ENCODE measurements at regions not wholly inside any gene's neighbourhood (a gene's known extent, or its start where the extent isn't known, plus 50 kb on each side); places are given as distances from the start of the nearest gene placed in this dataset.

DNA sequence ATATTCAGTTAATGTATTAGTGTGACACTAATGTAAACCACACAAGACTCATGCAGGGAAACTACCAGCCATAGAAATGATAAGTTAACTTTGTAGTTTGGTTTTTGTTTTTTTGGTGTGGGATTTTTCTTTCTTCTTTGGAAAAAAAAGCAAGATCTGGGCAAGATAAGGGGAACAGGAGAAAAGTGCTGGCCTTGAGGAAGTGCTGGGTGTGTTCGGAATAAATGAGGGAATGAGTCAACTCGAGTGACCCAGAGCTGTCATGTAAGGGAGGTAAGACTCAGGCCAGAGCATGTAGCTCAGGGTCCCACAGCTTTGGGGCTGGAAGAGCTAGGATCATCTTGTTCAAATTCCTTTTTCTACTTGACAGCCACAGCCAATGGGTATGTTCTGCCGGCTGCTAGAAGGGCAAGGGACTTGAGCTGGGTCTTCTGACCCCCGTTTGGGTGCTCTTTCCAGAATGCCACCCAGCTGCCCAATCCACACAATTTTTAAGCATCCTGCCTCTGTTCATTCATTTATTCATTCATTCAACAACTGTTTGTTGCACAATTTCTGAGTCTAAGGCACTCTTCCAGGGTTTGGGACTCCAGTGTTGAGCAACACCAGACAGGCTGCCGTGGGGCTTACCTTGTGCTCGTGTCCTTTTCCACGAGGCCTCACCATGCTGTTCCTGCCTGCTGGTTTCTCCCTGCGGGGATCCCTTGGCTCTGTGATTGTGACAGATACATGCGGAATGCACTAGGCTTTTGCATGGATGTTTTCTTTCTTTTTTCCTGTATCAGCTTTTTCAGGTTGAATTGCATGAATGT is 54.5 kb downstream of the CLDN34 start:
- H3K4me3 Mint-ChIP-seq: no peak overlapping the region
- DNase-seq (ENCODE audit: low spot score in 2 of 2, unreplicated experiment in 2 of 2): no peak
- H3K27ac Mint-ChIP-seq: no peak overlapping the region

DNA sequence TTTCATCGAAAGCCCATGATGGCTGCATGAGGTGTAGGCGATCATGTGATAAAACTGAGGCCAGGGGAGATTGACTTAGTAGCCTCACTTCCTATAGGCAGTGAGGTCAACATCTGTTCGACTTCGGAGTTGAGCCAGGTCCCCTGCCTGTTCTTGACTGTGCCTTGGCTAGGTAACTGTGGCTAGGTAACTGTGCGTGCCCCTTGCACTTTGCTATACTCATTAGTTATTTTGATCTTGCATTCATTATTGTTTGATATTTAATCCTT is 55.0 kb downstream of the CLDN34 start:
- Mint-ChIP-seq H3K27me3 (ENCODE audit: low read depth) (no peaks in the 10 kb centered on the region), H3K36me3 (peaks cover 23% of the 10 kb centered on the region), H3K4me3 (no peak overlapping the region), H3K4me1 (peaks cover 17% of the 10 kb centered on the region), H3K9me3 (peaks cover 27% of the 10 kb centered on the region), H3K27ac (no peak overlapping the region)
- no peak for DNase-seq (ENCODE audit: low spot score in 2 of 2, unreplicated experiment in 2 of 2)
- TF ChIP-seq, protein P1, sequence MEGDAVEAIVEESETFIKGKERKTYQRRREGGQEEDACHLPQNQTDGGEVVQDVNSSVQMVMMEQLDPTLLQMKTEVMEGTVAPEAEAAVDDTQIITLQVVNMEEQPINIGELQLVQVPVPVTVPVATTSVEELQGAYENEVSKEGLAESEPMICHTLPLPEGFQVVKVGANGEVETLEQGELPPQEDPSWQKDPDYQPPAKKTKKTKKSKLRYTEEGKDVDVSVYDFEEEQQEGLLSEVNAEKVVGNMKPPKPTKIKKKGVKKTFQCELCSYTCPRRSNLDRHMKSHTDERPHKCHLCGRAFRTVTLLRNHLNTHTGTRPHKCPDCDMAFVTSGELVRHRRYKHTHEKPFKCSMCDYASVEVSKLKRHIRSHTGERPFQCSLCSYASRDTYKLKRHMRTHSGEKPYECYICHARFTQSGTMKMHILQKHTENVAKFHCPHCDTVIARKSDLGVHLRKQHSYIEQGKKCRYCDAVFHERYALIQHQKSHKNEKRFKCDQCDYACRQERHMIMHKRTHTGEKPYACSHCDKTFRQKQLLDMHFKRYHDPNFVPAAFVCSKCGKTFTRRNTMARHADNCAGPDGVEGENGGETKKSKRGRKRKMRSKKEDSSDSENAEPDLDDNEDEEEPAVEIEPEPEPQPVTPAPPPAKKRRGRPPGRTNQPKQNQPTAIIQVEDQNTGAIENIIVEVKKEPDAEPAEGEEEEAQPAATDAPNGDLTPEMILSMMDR (IDR thresholded peaks at IDR 0.05; ENCODE audit: unreplicated experiment): no peak

More for the DNA sequence above, 54.5 kb downstream of the CLDN34 start:
- peaks cover 21% of the 10 kb centered on the region for H3K4me1 Mint-ChIP-seq
- no peaks in the 10 kb centered on the region for H3K27me3 Mint-ChIP-seq (ENCODE audit: low read depth)
- TF ChIP-seq, protein P1 (IDR thresholded peaks at IDR 0.05; ENCODE audit: unreplicated experiment): no peak
- H3K9me3 Mint-ChIP-seq: peaks cover 24% of the 10 kb centered on the region
- peaks cover 19% of the 10 kb centered on the region for H3K36me3 Mint-ChIP-seq

DNA sequence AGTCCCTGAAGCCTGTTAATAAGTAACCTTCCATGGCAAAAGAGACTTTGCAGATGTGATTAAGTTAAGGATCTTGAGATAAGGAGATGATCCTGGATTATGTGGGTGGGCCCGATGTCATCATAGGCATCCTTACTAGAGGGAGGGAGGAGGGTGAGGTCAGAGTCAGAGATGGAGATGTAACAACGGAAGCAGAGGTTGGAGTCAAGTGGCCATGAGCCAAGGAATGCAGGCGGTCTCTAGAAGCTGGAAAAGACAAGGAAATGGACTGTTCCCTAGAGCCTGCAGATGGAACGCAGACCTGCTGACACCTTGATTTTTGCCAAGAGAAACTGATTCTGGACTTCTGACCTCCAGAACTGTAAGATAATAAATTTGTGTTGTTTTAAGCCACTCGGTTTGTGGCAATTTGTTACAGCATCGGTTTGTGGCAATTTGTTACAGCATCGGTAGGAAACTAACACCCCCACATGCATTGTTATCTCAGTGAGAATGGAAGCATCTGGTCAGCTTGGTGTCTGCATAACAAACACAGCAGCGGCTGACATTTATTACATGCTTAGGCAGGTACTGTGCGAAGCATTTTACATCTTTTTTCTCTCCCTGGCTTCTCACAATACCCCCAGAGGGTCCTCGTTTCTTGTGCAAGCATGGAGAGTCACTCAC is 55.6 kb downstream of the CLDN34 start:
- H3K4me1 Mint-ChIP-seq: peaks cover 13% of the 10 kb centered on the region
- no peak overlapping the region for H3K27ac Mint-ChIP-seq
- no peaks in the 10 kb centered on the region for H3K27me3 Mint-ChIP-seq (ENCODE audit: low read depth)
- TF ChIP-seq, protein P1 (IDR thresholded peaks at IDR 0.05; ENCODE audit: unreplicated experiment): no peak
- DNase-seq (ENCODE audit: low spot score in 2 of 2, unreplicated experiment in 2 of 2): no peak
- peaks cover 32% of the 10 kb centered on the region for H3K9me3 Mint-ChIP-seq
- H3K36me3 Mint-ChIP-seq: peaks cover 27% of the 10 kb centered on the region
- H3K4me3 Mint-ChIP-seq: no peak overlapping the region

DNA sequence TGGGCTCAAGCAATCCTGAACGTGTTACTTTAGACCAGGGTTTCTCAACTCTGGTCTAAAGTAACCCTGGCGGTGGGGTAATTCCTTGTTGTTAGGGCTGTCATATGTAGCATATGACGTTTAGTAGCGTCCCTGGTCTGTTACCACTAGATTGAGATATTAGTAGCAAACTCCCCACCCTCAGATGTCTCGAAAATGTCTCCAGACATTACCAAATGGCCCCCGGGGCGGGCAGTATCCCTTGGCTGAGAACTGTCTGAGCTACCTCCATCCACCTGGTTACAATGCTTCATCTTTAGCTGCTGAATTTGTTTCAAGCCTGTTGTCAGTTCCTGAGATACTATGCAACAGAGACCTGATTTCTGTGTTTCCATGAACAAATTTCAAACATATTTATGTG is 56.7 kb downstream of the CLDN34 start:
- Mint-ChIP-seq H3K36me3 (peaks cover 28% of the 10 kb centered on the region), H3K4me1 (peaks cover 6% of the 10 kb centered on the region), H3K9me3 (peaks cover 34% of the 10 kb centered on the region), H3K27me3 (ENCODE audit: low read depth) (no peaks in the 10 kb centered on the region), H3K4me3 (no peak overlapping the region), H3K27ac (no peak overlapping the region)
- no peak for DNase-seq (ENCODE audit: low spot score in 2 of 2, unreplicated experiment in 2 of 2)
- TF ChIP-seq, protein P1 (IDR thresholded peaks at IDR 0.05; ENCODE audit: unreplicated experiment): no peak

DNA sequence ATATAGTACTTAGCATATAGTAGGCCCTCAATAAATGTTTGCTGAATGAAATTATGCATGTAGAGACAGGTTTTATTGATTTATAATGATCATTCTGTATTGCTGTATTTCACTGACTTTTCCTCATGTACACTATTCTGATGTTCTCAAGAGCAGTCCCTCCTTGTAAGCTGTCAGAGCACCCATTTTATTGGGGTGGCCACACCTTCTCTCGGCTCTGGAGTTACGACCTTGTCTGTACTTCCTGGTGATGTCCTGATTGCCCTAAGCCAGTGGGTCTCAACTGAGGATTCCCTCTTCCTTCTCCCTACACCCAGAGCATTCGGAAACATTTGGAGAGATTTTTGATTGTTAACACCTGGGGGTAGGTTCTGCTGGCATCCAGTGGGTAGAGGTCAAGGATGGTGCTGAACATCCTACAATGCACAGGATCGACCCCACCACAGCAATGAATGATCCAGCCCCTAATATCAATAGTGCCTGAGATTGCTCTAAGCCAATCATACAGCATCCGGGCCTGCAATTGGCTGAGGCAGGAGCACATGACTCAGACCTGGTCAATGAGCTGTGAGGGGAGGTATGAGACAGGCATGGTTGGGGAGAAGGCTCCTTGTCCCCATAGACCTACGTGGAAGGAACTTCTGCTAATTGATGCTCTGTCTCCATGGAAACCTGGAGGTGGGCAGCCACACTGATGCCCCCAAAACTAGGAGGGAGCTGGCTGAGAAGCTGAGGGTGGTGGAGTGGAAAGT is 58.8 kb downstream of the CLDN34 start:
- H3K27ac Mint-ChIP-seq: no peak overlapping the region

More for the DNA sequence above, 58.8 kb downstream of the CLDN34 start:
- no peaks in the 10 kb centered on the region for H3K4me1 Mint-ChIP-seq
- TF ChIP-seq, protein P1 (IDR thresholded peaks at IDR 0.05; ENCODE audit: unreplicated experiment): no peak
- peaks cover 34% of the 10 kb centered on the region for H3K9me3 Mint-ChIP-seq
- no peaks in the 10 kb centered on the region for H3K27me3 Mint-ChIP-seq (ENCODE audit: low read depth)
- H3K36me3 Mint-ChIP-seq: peaks cover 28% of the 10 kb centered on the region
- no peak for DNase-seq (ENCODE audit: low spot score in 2 of 2, unreplicated experiment in 2 of 2)
- no peak overlapping the region for H3K4me3 Mint-ChIP-seq

Measured in mesothelial cell of epicardium (in vitro differentiated cells).